CD4-positive, CD25-positive, alpha-beta regulatory T cell (primary cell): ENCODE measurements at regions not wholly inside any gene's neighbourhood (a gene's known extent, or its start where the extent isn't known, plus 50 kb on each side); places are given as distances from the start of the nearest gene placed in this dataset.

Source experiments
- ATAC-seq, 2 donors: fragments of 150-1000 bp; cut with Tn5 transposase; one replicate each; pipeline ENCODE4 v1.10.0; 2021; ENCODE audit warnings: low read depth in 2 of 2, moderate number of reproducible peaks in 2 of 2, moderate library complexity in 1 of 2
- DNase-seq, 3 donors: peaks; one replicate each; pipeline versions ENCODE4 v3.0.0 to v3.0.0-alpha.2; 2012 to 2022; ENCODE audit warnings: mixed read lengths in 1 of 3
- H3K27ac ChIP-seq: one replicate; pipeline ENCODE4 v1.7.0; 2013; ENCODE audit warnings: mild to moderate bottlenecking, low read length; ENCODE audit not compliant: insufficient read depth, poor library complexity, severe bottlenecking
- H3K27me3 ChIP-seq: one replicate; pipeline ENCODE4 v1.7.0; 2013; ENCODE audit warnings: low read length; ENCODE audit not compliant: control insufficient read depth, insufficient read depth
- H3K36me3 ChIP-seq: one replicate; pipeline ENCODE4 v1.7.0; 2013; ENCODE audit warnings: mild to moderate bottlenecking, low read length, moderate library complexity; ENCODE audit not compliant: control insufficient read depth, insufficient read depth
- H3K4me1 ChIP-seq: 2 replicates; pipeline ENCODE4 v1.7.0; 2013; ENCODE audit warnings: mild to moderate bottlenecking, low read length; ENCODE audit not compliant: insufficient read depth, control insufficient read depth, poor library complexity, severe bottlenecking
- H3K4me3 ChIP-seq: one replicate; pipeline ENCODE4 v1.7.0; 2013; ENCODE audit warnings: low read depth, mild to moderate bottlenecking, low read length, moderate library complexity
- H3K9me3 ChIP-seq, 2 experiments: 1 replicate in 1 of 2; 2 replicates in 1 of 2; pipeline ENCODE4 v1.7.0; 2013; ENCODE audit warnings: low read length in 2 of 2, mild to moderate bottlenecking in 1 of 2, moderate library complexity in 1 of 2; ENCODE audit not compliant: control insufficient read depth in 2 of 2
- H3K27ac Mint-ChIP-seq, 3 donors: one replicate each; pipeline ENCODE4 v1.8.0; 2020 to 2022; ENCODE audit warnings: mild to moderate bottlenecking in 3 of 3, mixed read lengths in 3 of 3, moderate library complexity in 2 of 3
- H3K27me3 Mint-ChIP-seq: one replicate; pipeline ENCODE4 v1.8.0; 2022; ENCODE audit warnings: mild to moderate bottlenecking, mixed read lengths
- H3K36me3 Mint-ChIP-seq: one replicate; pipeline ENCODE4 v1.8.0; 2020; ENCODE audit warnings: mixed read lengths
- H3K4me1 Mint-ChIP-seq, 4 donors: one replicate each; pipeline ENCODE4 v1.8.0; 2020 to 2022; ENCODE audit warnings: mixed read lengths in 4 of 4, mild to moderate bottlenecking in 1 of 4
- H3K4me3 Mint-ChIP-seq, 4 donors: one replicate each; pipeline ENCODE4 v1.8.0; 2020 to 2022; ENCODE audit warnings: mild to moderate bottlenecking in 4 of 4, mixed read lengths in 4 of 4, moderate library complexity in 3 of 4
- H3K9me3 Mint-ChIP-seq, 7 donors: one replicate each; pipeline ENCODE4 v1.8.0; 2020 to 2022; ENCODE audit warnings: mixed read lengths in 7 of 7, mild to moderate bottlenecking in 3 of 7, moderate library complexity in 2 of 7

DNA sequence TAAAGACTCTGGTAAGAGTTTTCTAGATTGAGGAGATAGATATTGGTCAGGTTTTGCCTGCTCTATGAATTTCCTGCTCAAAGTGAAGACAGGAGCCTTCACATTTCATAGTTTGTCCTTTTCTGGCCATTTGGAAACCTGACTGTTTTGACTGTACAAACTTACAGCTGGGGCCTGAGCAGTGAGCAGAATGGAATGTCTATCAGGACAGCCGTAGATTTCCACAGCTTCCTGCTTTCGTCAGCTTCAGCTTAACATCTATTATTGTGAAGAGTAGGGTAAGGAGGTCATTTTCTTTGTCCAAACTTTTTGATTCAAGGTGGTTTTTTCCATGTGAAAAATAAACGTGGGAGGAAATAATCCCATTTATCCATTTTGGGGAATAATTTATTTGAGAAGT is 124.3 kb upstream of the DIPK2B start:
- H3K4me3 Mint-ChIP-seq, result no peak overlapping the region
- H3K27me3 ChIP-seq, result no peaks in the 10 kb centered on the region
- ATAC-seq (no peak), DNase-seq (no peak)
- H3K27ac ChIP-seq, result no peak overlapping the region
- no peaks in the 10 kb centered on the region for H3K36me3 ChIP-seq
- H3K9me3 Mint-ChIP-seq, result no peaks in the 10 kb centered on the region
- no peaks in the 10 kb centered on the region for H3K4me1 ChIP-seq
- peaks cover 8% of the 10 kb centered on the region for H3K27me3 Mint-ChIP-seq
- no peaks in the 10 kb centered on the region for H3K36me3 Mint-ChIP-seq
- no peak overlapping the region for H3K27ac Mint-ChIP-seq
- H3K4me3 ChIP-seq, result no peak overlapping the region
- H3K4me1 Mint-ChIP-seq, result no peaks in the 10 kb centered on the region
- H3K9me3 ChIP-seq, result no peaks in the 10 kb centered on the region

DNA sequence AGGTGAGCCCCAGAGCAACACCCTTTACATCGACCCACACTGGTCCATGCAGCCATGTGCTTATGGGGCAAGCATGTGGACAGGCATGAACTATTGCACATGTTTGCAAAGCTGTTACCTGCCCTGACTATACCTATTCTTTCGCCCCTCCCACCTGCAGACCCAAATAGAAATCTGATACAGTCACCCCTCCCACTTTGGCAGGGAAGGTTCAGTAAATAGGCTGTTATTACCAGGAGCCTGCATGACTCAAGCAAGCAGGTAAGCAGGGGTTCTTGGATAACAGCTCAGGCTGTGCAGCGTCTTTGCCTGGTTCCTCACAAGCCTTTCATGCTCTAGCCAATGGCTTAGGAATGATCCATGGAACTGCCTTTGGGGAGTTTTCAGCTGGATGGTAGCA is 122.7 kb upstream of the DIPK2B start:
- Histone ChIP-seq H3K4me1 (no peaks in the 10 kb centered on the region), H3K36me3 (no peaks in the 10 kb centered on the region), H3K9me3 (no peaks in the 10 kb centered on the region), H3K4me3 (no peak overlapping the region), H3K27me3 (no peaks in the 10 kb centered on the region), H3K27ac (no peak overlapping the region)
- Mint-ChIP-seq H3K27ac (no peak overlapping the region), H3K4me1 (no peaks in the 10 kb centered on the region), H3K36me3 (no peaks in the 10 kb centered on the region), H3K4me3 (no peak overlapping the region), H3K9me3 (no peaks in the 10 kb centered on the region), H3K27me3 (peaks cover 8% of the 10 kb centered on the region)
- ATAC-seq, result no peak
- no peak for DNase-seq

DNA sequence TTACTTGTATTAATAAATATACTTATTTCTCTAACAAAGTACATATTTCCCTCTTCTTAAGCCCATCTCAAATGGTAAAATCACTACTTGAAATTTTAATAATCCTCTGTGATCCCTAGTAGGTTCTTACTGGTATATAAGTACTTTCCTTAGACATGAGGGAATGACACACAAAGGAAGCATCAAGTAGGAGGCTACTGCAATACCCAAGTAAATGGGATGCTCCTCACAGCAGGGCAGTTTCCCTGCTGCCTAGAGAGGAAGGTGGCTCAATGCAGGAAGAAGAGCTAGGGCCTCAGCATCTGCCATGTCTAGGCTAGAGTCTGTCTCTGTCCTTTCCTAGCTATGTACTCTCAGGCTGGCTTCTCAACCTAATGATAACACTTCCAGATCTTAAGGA is 122.1 kb upstream of the DIPK2B start:
- no peaks in the 10 kb centered on the region for H3K4me1 ChIP-seq
- H3K27me3 ChIP-seq, result no peaks in the 10 kb centered on the region
- ATAC-seq (no peak), DNase-seq (no peak)
- Mint-ChIP-seq H3K4me1 (no peaks in the 10 kb centered on the region), H3K27me3 (peaks cover 8% of the 10 kb centered on the region), H3K27ac (no peak overlapping the region), H3K9me3 (no peaks in the 10 kb centered on the region), H3K36me3 (no peaks in the 10 kb centered on the region), H3K4me3 (no peak overlapping the region)
- H3K9me3 ChIP-seq, result no peaks in the 10 kb centered on the region
- no peaks in the 10 kb centered on the region for H3K36me3 ChIP-seq
- H3K4me3 ChIP-seq, result no peak overlapping the region
- no peak overlapping the region for H3K27ac ChIP-seq

DNA sequence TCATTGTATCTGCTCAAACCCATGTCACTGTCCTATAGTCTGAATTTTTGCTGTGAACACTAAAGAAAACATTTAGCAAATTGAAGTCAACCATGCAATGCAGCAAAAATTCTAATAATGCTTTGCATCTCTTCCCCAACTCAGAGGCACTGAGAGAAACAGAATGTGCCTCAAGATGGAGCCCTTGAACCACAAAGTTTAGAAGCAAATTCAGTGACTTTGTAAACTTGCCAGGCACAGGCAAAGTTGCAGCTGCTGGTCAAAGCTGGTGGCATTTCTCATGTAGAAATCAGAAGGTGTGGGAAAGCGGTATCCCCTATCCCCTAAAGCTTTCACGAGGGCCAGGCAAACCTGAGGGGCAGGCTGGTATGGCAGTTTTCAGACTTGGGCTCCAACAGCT is 121.7 kb upstream of the DIPK2B start:
- no peak for ATAC-seq
- no peaks in the 10 kb centered on the region for H3K27me3 ChIP-seq
- no peak overlapping the region for H3K4me3 ChIP-seq
- no peaks in the 10 kb centered on the region for H3K36me3 ChIP-seq
- Mint-ChIP-seq H3K4me1 (no peaks in the 10 kb centered on the region), H3K36me3 (no peaks in the 10 kb centered on the region), H3K27ac (no peak overlapping the region), H3K4me3 (no peak overlapping the region), H3K27me3 (peaks cover 8% of the 10 kb centered on the region), H3K9me3 (no peaks in the 10 kb centered on the region)
- no peak overlapping the region for H3K27ac ChIP-seq
- no peaks in the 10 kb centered on the region for H3K9me3 ChIP-seq
- peak in 1 of 3 donors; percentile 3 for DNase-seq
- no peaks in the 10 kb centered on the region for H3K4me1 ChIP-seq

DNA sequence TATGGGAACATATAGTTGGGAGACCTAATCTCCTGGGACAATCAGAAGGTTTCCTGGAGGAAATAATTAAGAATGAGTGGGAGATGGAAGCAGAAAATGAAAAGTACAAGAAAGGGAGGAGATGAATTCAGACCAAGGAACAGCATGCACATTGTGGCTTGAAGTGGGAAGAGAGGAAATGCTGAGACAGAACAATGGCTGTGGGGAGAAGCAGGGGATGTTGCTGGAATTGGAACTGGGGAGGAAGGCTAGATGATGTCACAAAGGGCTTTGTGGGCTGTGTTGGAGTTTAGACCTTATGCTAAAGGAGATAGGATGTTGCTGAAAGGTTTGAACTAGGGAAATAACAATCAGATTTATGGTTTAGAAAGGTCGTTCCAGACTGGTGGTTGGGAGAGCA is 119.5 kb upstream of the DIPK2B start:
- H3K36me3 Mint-ChIP-seq, result no peaks in the 10 kb centered on the region

DNA sequence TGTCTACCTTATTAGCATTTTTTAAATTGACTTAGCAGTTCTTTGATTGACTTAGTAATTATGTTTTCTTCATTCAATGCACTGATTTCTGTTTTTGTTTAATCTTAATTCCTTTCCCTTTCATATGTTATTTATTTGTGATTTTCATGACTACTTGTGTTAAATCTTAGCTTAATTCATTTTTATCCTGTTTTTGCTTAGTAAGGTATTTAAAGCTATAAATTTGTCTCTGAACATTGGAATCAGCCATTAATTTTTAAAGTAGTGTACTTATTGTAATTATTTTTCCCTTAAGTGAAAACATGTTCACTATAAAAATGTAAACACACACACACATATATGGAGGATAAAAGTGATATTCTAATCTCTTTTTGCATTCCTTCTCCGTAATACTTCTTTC is 109.1 kb upstream of the DIPK2B start:
- Histone ChIP-seq H3K36me3 (no peaks in the 10 kb centered on the region), H3K27ac (no peak overlapping the region), H3K9me3 (peaks cover 0 to 3% of the 10 kb centered on the region in 2 experiments), H3K27me3 (no peaks in the 10 kb centered on the region), H3K4me3 (no peak overlapping the region), H3K4me1 (no peaks in the 10 kb centered on the region)
- DNase-seq (no peak), ATAC-seq (no peak)
- no peak overlapping the region for H3K4me3 Mint-ChIP-seq
- peaks cover 0 to 5% (median 0%) of the 10 kb centered on the region in 7 donors for H3K9me3 Mint-ChIP-seq
- no peaks in the 10 kb centered on the region for H3K36me3 Mint-ChIP-seq
- no peaks in the 10 kb centered on the region for H3K27me3 Mint-ChIP-seq
- no peaks in the 10 kb centered on the region for H3K4me1 Mint-ChIP-seq
- no peak overlapping the region for H3K27ac Mint-ChIP-seq

More for the DNA sequence above, 119.5 kb upstream of the DIPK2B start:
- DNase-seq, result no peak
- H3K27ac ChIP-seq, result no peak overlapping the region
- no peaks in the 10 kb centered on the region for H3K4me1 ChIP-seq
- Mint-ChIP-seq H3K9me3 (peaks cover 0 to 2% (median 0%) of the 10 kb centered on the region in 7 donors), H3K4me3 (no peak overlapping the region), H3K27ac (no peak overlapping the region), H3K4me1 (no peaks in the 10 kb centered on the region), H3K27me3 (peaks cover 8% of the 10 kb centered on the region)
- H3K36me3 ChIP-seq, result no peaks in the 10 kb centered on the region
- H3K9me3 ChIP-seq, result no peaks in the 10 kb centered on the region
- no peak overlapping the region for H3K4me3 ChIP-seq
- no peak for ATAC-seq
- H3K27me3 ChIP-seq, result no peaks in the 10 kb centered on the region

DNA sequence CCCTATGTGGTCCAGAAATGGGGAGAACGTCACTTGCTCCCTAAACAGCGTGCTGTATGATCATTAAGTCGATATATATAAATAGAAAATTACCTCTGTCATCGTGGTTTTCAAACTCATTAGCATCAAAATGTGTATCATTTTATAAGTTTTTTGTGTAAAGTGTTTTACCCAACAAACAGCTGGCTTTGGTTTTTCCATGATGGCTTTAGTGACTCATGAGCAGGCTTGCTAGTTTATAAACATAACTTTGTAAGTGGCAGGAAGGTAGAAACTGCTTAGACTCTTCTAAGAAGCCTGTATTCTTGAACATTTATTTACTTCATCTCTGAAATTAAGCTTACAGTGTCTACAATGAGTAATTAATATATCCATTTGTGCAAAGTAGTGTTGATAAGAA is 108.4 kb upstream of the DIPK2B start:
- Histone ChIP-seq H3K9me3 (peaks cover 0 to 3% of the 10 kb centered on the region in 2 experiments), H3K27me3 (no peaks in the 10 kb centered on the region), H3K36me3 (no peaks in the 10 kb centered on the region), H3K4me3 (no peak overlapping the region), H3K27ac (no peak overlapping the region), H3K4me1 (no peaks in the 10 kb centered on the region)
- Mint-ChIP-seq H3K9me3 (peaks cover 0 to 5% (median 0%) of the 10 kb centered on the region in 7 donors), H3K27ac (no peak overlapping the region), H3K27me3 (no peaks in the 10 kb centered on the region), H3K4me3 (no peak overlapping the region), H3K4me1 (no peaks in the 10 kb centered on the region), H3K36me3 (no peaks in the 10 kb centered on the region)
- DNase-seq, result no peak
- ATAC-seq, result no peak

DNA sequence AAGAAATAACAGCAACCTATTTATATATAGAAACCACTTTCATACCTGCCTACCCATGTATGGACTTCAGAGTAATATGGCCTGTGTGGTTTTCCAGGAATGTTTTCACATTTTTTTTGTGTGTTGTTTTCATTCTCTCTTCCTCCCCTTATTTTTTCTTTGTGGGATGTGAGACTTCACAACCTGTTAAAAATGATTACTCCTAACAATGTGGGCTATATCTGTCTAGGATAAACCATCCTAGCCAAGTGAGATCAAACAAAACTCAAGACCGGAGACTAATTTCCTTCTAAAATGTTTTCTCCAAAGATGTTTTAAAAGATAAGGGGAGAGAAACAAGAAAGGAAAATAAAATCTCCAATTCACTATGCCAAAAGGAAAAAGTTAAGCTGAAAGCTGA is 106.1 kb upstream of the DIPK2B start:
- DNase-seq, result no peak
- no peak for ATAC-seq
- Mint-ChIP-seq H3K4me3 (no peak overlapping the region), H3K27ac (no peak overlapping the region), H3K36me3 (no peaks in the 10 kb centered on the region), H3K27me3 (no peaks in the 10 kb centered on the region), H3K9me3 (peaks cover 0 to 4% (median 0%) of the 10 kb centered on the region in 7 donors), H3K4me1 (no peaks in the 10 kb centered on the region)
- Histone ChIP-seq H3K9me3 (peaks cover 0 to 3% of the 10 kb centered on the region in 2 experiments), H3K4me1 (no peaks in the 10 kb centered on the region), H3K4me3 (no peak overlapping the region), H3K36me3 (no peaks in the 10 kb centered on the region), H3K27ac (no peak overlapping the region), H3K27me3 (no peaks in the 10 kb centered on the region)
